ENCODE measurements at regions not wholly inside any gene's neighbourhood (a gene's known extent, or its start where the extent isn't known, plus 50 kb on each side); places are given as distances from the start of the nearest gene placed in this dataset.

- DNase-seq, result no peak
Observed at GRCh38 chr5:171688696-171689495, 96.7 kb upstream of the SMIM23 start.

- no peak for DNase-seq
Observed at GRCh38 chr5:171689853-171690417, 95.7 kb upstream of the SMIM23 start.

DNA sequence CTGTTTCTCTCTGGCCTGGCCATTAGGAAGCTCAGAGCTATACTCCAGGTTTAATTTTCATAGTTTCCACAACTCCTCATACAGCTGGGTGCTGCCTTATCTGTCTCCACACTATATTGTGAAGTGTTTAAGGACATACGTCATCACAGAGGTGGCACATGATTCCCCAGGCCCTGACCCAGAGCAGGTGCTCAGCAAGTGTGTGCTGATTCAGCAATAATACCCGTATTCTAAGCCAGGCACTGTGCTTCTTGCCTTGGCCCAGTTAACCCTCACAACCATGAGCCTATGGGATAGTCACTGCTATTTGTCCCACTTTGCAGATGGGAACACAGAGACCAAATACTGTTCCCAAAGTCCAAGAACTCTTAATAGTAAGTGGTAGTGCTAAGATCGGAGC, 93.5 kb upstream of the SMIM23 start:
- DNase-seq, result no peak

DNA sequence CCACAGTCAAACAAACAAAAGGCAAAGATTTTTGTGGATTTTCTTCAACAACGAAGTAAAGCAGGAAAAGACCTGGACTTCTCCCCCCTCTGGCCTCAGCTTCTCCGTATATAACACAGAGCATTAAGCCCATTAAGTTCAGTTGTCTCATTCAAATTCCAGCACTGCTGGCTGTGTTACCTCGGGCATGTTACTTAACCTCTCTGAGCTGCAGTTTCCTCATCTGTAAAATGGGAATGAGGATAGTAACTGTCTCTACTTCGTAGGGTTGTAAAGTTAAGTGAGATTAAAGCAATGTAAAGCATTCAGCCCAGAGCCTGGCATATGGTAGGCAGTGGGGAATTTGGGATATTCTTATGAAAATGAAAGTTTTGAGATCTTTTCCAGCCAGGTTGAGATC, 92.7 kb upstream of the SMIM23 start:
- no peak for DNase-seq

DNA sequence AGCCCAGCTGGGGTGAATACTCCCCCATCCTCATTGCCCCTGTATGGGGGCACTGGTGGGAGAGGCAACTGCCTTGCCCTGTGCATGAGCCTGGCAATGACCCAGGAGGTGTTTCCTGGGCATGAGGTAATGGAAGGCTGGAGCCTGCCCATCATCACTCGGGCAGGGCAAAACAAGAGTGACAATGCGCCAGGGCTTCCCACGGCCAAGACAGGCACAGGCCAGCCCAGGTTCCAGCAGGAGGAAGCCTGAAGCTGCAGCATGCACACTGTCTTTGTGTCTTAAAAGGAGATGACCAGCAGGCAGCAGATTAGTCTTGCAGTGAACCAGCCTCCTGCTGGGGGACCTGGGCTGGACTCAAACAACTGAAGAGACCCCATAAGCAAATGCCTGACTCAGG, 92.2 kb upstream of the SMIM23 start:
- no peak for DNase-seq

GRCh38 chr5:171695804-171696203, 89.8 kb upstream of the SMIM23 start:
- DNase-seq, result no peak

DNA sequence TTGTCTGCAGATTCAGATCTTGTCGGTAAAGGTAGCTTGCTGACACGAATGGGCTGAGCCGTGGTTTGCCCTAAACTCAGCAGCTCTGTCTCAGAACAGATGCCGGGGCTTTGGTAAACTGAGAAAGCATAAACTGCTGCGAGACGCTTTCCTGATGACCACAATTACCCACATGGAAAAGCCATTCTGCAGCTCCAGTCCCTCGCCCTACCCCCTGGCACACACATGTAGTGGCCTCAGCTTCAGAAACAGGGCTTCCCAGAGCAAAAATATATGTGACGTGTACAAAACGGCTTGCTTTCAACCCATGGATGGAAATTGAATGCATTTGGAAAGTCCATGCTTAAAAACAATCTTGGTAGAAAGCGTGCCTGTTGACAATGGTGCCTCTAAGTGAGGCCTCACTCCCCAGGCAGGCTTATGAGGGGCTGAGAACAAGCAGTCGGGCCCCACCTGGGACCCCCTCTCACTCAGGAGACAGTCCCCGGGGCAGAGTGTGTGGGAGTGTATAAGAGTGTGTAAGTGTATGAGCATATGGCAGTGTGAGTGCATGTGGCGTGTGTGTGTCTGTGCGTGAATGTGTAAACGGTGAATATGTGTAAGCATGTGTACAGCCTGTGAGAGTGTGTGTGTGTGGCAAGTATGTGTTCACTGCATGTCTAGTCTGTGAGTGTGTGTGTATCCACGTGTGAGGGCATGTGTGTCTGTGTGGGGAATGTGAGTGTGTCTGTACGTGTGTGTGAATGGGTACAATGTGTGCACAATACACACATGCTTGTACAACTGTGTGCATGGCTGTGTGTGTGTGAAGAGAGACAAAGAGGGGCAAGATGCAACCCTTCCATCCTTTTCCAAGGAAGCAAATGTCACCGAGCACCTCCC, 88.2 kb upstream of the SMIM23 start:
- peak; percentile 53 for DNase-seq

DNA sequence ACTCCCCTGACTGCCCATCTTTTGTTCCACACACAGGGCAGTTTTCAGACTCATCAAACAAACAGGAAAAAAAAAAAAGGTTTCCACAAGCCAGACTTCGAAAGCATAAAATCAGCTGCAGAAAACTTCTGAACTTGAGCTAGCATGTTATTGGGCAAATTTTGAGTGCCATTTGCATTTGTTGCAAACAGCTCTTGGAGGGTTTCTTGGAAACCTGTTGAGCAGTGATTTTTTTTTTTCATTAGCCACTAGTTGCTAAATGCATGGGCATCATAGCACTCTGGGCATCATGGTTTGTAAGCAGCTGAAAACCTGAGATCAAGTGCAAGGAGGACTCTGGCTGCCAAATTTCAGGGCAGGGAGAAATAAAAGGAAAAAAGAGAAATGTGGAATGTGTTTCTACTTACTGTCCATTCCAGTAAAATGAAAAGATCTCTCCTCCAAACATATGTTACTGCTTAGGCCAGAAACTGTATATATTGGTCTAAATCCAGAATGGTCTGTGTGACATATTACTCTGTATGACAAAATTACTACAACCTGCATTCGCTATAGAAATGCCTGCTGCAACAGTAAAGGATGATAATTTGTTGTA, 85.2 kb upstream of the SMIM23 start:
- DNase-seq, result peak; percentile 58

- DNase-seq, result no peak
Observed at GRCh38 chr5:171701100-171701541, 84.5 kb upstream of the SMIM23 start.

- no peak for DNase-seq
Observed at GRCh38 chr5:171702135-171702770, 83.4 kb upstream of the SMIM23 start.

DNA sequence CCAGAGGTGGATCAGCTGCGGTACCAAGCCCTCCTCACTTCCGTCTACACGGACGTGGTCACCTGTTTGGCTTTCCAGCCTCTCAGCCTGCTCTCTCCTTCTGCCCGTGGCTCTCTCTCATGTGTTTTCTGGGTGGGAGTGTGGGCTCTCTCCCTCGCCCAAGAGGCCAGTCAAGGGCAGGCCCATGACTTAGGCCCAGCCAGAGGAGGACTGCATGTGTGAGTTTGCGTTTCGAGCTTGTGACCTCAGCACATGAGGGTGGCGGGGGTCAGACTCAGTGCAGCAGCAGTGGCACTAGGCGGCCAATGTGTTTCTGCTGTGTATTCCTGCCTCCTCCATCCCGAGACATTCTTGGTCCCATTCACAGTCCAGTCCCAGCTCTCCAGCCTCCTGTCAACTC, 82.5 kb upstream of the SMIM23 start:
- DNase-seq, result no peak

GRCh38 chr5:171705036-171705435, 80.6 kb upstream of the SMIM23 start:
- DNase-seq, result no peak

- no peak for DNase-seq
Observed at GRCh38 chr5:171705830-171706468, 79.7 kb upstream of the SMIM23 start.

GRCh38 chr5:171706736-171707441, 78.7 kb upstream of the SMIM23 start:
- no peak for DNase-seq

DNA sequence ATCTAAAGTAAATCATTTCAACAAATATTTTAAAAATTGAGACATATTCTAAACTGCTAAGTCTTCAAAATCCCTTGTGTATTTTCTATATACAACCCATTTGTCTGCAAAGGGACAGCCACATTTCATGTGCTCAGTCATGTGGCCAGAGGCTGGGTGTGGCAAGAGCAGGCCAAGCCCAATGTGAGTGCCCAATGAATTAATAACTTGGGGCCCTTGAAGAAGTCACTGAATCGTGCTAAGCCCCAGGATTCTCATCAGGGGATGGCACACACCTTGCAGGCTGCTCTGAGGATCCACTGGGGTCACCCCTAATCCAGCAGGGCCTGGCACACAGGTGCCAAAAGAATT, 78.2 kb upstream of the SMIM23 start:
- no peak for DNase-seq

DNA sequence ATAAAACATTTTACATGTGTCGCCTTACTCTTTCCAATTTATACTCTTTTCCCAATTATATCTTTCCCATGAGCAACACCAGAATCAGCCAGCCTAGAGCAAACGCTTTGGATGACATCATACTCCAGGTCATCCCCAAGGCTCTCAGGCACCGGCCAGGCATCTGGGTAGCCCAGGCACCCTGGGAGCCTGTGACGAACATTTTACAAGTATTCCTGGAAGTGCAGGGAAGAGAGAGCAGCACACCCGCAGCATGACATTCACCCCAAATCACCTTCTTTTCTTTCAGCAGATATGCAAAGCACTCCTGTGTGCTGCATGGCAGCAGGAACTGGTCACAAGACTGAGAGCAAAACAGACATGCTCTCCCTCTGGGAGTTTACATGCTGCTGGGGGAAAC, 75.7 kb upstream of the SMIM23 start:
- no peak for DNase-seq

DNA sequence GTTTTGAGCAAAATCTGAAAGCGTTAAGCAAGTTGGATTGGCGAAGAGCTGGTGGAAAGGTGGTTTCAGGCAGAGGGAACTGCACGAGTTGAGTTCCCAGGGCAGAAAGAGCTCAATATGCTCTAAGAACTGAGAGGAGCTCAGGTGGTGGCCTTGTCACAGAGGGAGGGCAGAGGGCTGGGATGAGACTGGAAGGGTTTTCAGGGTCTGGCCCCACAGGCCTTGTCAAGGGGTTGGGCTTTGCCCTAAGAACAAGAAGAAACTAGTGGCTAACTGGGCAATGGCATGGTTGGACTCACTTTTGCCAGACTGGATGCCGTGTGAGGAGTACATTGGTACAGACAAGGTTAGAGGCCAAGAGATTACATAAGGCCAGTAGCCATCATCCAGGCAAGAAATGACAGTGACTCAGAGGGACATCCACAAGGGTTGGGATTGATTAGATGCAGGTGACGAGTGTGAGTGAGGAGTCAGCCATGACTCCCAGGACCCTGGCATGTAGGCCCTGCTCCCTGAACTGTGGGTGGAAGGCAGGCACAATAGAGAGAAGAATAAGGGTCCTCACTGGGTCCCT, 75.1 kb upstream of the SMIM23 start:
- no peak for DNase-seq

- no peak for DNase-seq
Observed at GRCh38 chr5:171711571-171711970, 74.0 kb upstream of the SMIM23 start.

DNA sequence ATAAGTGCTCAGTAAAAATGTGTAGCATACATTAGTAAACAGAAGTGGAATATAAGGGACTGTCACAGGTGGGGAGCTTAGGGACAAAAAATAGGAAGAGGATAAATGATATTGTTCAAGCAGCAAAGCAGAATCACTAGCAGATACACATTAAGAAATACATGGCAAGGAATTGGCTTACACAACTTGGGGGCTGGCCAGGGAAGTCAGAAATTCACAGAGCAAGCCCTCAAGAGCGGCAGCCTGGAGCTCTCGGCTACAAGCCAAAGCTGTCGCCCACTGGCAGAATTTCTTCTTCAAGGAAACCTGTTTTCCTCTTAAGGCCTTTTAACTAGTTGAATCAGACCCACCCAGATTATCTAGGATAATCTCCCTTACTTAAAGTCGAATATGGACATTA, 73.0 kb upstream of the SMIM23 start:
- no peak for DNase-seq

GRCh38 chr5:171713152-171713551, 72.5 kb upstream of the SMIM23 start:
- DNase-seq, result no peak

DNA sequence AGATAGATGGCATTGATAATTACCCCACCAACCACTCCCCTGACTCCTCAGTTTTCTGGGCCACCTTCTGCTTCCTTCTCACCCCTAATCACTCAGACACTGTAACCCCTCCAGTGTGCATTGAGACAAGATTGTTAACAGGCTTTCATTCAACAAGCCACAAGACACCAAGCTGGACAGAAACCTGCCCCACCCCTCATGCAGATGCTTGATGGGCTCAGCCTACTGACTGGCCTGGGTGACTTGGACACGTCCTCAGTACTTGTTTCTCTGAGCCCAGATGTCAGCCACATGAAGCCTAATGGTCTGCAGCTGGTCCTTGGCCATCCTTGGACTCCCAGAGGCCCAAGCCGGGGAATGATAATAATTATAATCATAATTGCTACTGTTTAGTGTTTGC, 71.4 kb upstream of the SMIM23 start:
- no peak for DNase-seq

All from hindlimb muscle (tissue), 1 donor.